Suprapubic skin (tissue), 4 donors: ENCODE measurements at regions not wholly inside any gene's neighbourhood (a gene's known extent, or its start where the extent isn't known, plus 50 kb on each side); places are given as distances from the start of the nearest gene placed in this dataset.

Experiments used
- DNase-seq, 2 donors: peaks; one replicate each; pipeline ENCODE4 v3.0.0-alpha.2; 2019; ENCODE audit warnings: low spot score in 2 of 2
- H3K27ac ChIP-seq: fragments of 200-600 bp; sonication (generic); one replicate; pipeline ENCODE4 v1.5.1; 2019
- H3K27me3 ChIP-seq: fragments of 200-600 bp; sonication (generic); one replicate; pipeline ENCODE4 v1.5.1; 2019
- H3K36me3 ChIP-seq: fragments of 200-600 bp; sonication (generic); one replicate; pipeline ENCODE4 v1.5.1; 2019
- H3K4me1 ChIP-seq: fragments of 200-600 bp; sonication (generic); one replicate; pipeline ENCODE4 v1.5.1; 2019
- H3K4me3 ChIP-seq: fragments of 200-600 bp; sonication (generic); one replicate; pipeline ENCODE4 v1.5.1; 2019; ENCODE audit warnings: mild to moderate bottlenecking
- H3K9me3 ChIP-seq: fragments of 200-600 bp; sonication (generic); one replicate; pipeline ENCODE4 v1.5.1; 2019
- CTCF ChIP-seq, 2 donors: fragments of 200-600 bp in 1 of 2; fragments of 450-650 bp in 1 of 2; sonication (generic) in 1 of 2; IDR thresholded peaks; one replicate each; pipeline ENCODE4 v1.5.1; 2016 to 2019; ENCODE audit warnings: antibody characterized with exemption in 2 of 2, mild to moderate bottlenecking in 1 of 2, moderate library complexity in 1 of 2
- EP300 ChIP-seq: sonication (generic); formaldehyde crosslinking; IDR thresholded peaks from one replicate; pipeline ENCODE4 v1.6.1; 2017; ENCODE audit warnings: antibody characterized with exemption
- POLR2A ChIP-seq, 2 donors: fragments of 450-650 bp; IDR thresholded peaks; one replicate each; pipeline ENCODE4 v1.6.1; 2017; ENCODE audit warnings: antibody characterized with exemption in 2 of 2, mild to moderate bottlenecking in 2 of 2, moderate library complexity in 2 of 2
- POLR2AphosphoS5 ChIP-seq, 3 donors: sonication (generic); formaldehyde crosslinking; IDR thresholded peaks; one replicate each; pipeline ENCODE4 v1.6.1; 2017; ENCODE audit warnings: antibody characterized with exemption in 3 of 3
- WGBS: methylation state at CpG from one replicate; pipeline ENCODE4 v1.1.5; 2018; 5-methylcytosine and 5-hydroxymethylcytosine counted together

DNA sequence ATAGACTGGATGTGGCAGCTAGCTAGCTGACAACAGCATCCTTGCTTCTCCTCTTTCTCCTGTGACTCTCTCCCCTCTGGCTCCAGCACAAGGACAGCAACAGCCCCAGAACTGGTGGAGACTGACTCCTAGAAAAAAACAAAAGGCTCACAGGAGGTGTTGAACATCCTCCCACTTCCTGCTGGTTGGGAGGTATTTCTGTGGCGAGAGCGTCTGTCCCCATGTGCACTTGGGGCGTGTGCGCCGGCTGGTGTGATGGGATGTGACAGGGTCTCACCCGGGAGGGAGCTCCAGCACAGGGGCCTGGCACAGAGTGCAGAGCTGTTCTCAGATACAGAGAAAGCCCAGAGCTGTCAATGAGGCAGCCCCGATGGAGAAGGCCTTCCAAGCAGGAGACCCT is 107.2 kb upstream of the E2F8 start:
- Histone ChIP-seq H3K4me3 (no peak overlapping the region), H3K27me3 (peaks cover 92% of the 10 kb centered on the region), H3K9me3 (no peaks in the 10 kb centered on the region), H3K27ac (no peak overlapping the region), H3K4me1 (peaks cover 23% of the 10 kb centered on the region), H3K36me3 (no peaks in the 10 kb centered on the region)
- WGBS: 68% methylated on average over 7 of the region's 7 CpGs
- no peak for DNase-seq
- TF ChIP-seq CTCF (IDR thresholded peaks at IDR 0.05): no peak
- no peak for TF ChIP-seq POLR2AphosphoS5 (IDR thresholded peaks at IDR 0.05)
- TF ChIP-seq EP300: no peak
- no peak for TF ChIP-seq POLR2A (IDR thresholded peaks at IDR 0.05)

- no peak overlapping the region for H3K27ac ChIP-seq
- no peaks in the 10 kb centered on the region for H3K36me3 ChIP-seq
- peaks cover 75% of the 10 kb centered on the region for H3K27me3 ChIP-seq
- H3K4me3 ChIP-seq: peak overlapping the region; percentile 45
- 6% methylated on average over 33 of the region's 54 CpGs for WGBS
- peaks cover 23% of the 10 kb centered on the region for H3K4me1 ChIP-seq
- H3K9me3 ChIP-seq: no peaks in the 10 kb centered on the region
- TF ChIP-seq POLR2AphosphoS5 (IDR thresholded peaks at IDR 0.05) (no peak), EP300 (no peak), POLR2A (IDR thresholded peaks at IDR 0.05) (no peak), CTCF (IDR thresholded peaks at IDR 0.05) (no peak)
- DNase-seq: no peak
Observed at GRCh38 chr11:19345848-19346681, 105.3 kb upstream of the E2F8 start.

GRCh38 chr11:19345519-19345847 is 104.7 kb upstream of the E2F8 start:
- Histone ChIP-seq H3K9me3 (no peaks in the 10 kb centered on the region), H3K4me1 (peaks cover 23% of the 10 kb centered on the region), H3K27me3 (peaks cover 69% of the 10 kb centered on the region), H3K36me3 (no peaks in the 10 kb centered on the region), H3K27ac (no peak overlapping the region), H3K4me3 (peak overlapping the region; percentile 45)
- TF ChIP-seq POLR2AphosphoS5 (IDR thresholded peaks at IDR 0.05): no peak
- no peak for TF ChIP-seq CTCF (IDR thresholded peaks at IDR 0.05)
- no peak for TF ChIP-seq EP300
- no peak for TF ChIP-seq POLR2A (IDR thresholded peaks at IDR 0.05)
- no peak for DNase-seq
- 0% methylated on average over 4 of the region's 30 CpGs for WGBS

DNA sequence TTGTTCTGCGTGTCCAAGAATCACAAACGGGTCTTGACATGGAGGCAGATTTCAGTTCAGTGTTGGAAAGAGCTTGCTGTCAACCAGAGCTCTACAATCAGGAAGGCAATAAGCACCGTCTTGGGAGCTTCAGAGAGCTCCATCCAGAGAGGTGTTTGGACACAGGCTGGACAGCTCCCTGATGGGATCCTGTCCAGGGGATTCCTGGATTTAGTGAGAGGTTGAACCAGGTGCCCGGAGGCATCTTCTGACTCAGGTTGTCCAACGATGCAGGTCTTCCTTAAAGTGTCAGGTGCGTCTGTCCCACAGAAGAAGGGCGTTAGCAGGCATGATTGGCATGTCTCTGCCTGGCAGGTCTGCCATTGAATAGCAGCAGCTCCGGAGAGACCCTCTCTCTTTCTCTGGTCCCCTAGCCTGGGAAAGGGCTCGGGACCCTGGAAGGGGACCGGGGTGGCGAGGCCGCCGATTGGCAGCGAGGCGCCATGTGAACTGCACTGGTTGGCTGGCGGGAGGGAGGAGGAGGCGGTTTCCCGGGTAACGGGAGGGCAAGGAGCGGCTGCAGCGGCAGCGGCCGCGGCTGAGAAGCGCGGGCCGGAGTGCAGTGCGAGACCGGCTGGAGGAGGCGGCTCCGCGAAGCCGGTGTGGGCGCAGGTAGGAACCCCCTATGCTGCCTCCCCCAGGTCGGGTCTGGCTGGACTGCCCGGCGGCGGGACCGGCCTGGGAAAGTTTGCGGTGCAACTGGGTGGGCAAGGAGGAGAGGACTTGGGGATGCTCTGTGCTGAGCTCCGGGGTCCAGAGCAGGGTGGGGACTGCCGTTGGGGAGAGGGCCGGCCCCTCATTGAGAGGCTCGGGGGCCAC is 104.1 kb upstream of the E2F8 start:
- H3K27ac ChIP-seq: no peak overlapping the region
- peak overlapping the region; percentile 45 for H3K4me3 ChIP-seq
- H3K36me3 ChIP-seq: no peaks in the 10 kb centered on the region
- TF ChIP-seq POLR2AphosphoS5 (IDR thresholded peaks at IDR 0.05) (no peak), POLR2A (IDR thresholded peaks at IDR 0.05) (no peak)
- WGBS: 10% methylated on average over 24 of the region's 44 CpGs
- H3K27me3 ChIP-seq: peaks cover 63% of the 10 kb centered on the region
- peaks cover 23% of the 10 kb centered on the region for H3K4me1 ChIP-seq
- no peaks in the 10 kb centered on the region for H3K9me3 ChIP-seq
- no peak for DNase-seq

- Histone ChIP-seq H3K27ac (no peak overlapping the region), H3K4me1 (peaks cover 22% of the 10 kb centered on the region), H3K27me3 (peaks cover 35% of the 10 kb centered on the region), H3K4me3 (no peak overlapping the region), H3K9me3 (no peaks in the 10 kb centered on the region), H3K36me3 (no peaks in the 10 kb centered on the region)
- DNase-seq: no peak
- TF ChIP-seq CTCF (IDR thresholded peaks at IDR 0.05) (no peak), EP300 (no peak), POLR2AphosphoS5 (IDR thresholded peaks at IDR 0.05) (no peak), POLR2A (IDR thresholded peaks at IDR 0.05) (no peak)
- WGBS: 78% methylated on average over 1 of the region's 1 CpG
Observed at GRCh38 chr11:19342036-19342435, 101.3 kb upstream of the E2F8 start.
